ENCODE measurements at regions not wholly inside any gene's neighbourhood (a gene's known extent, or its start where the extent isn't known, plus 50 kb on each side); places are given as distances from the start of the nearest gene placed in this dataset.

- CTCF ChIA-PET (ENCODE audit: partially characterized antibody): no interaction called here
- TF ChIP-seq CHD1 (IDR thresholded peaks at IDR 0.05; ENCODE audit: low read depth, low read length): no peak
- TF ChIP-seq HDAC2 (IDR thresholded peaks at IDR 0.05; ENCODE audit: borderline replicate concordance in 1 of 2, low read depth in 2 of 2, low read length in 2 of 2): no peak
These were observed 1187.0 kb upstream of the SLC10A2 start for GRCh38 chr13:104253063-104253680.

More at GRCh38 chr13:104253063-104253680, 1187.0 kb upstream of the SLC10A2 start:
- no peak overlapping the region for H4K8ac ChIP-seq (ENCODE audit: extremely low read depth, insufficient read depth, low read length)
- H3K36me3 ChIP-seq (ENCODE audit: control insufficient read depth in 2 of 4, insufficient read depth in 4 of 4, low read length in 3 of 4): no peaks in the 10 kb centered on the region
- no peak overlapping the region for H2AK5ac ChIP-seq (ENCODE audit: low read depth, low read length)
- no peak for FAIRE-seq
- H2BK120ac ChIP-seq (replicated peaks; ENCODE audit: low read depth, low read length): no peak overlapping the region
- H2BK12ac ChIP-seq (ENCODE audit: low read depth, low read length): no peak overlapping the region
- H3K18ac ChIP-seq (ENCODE audit: extremely low read depth, low read length): no peak overlapping the region
- H3K4me1 ChIP-seq (replicated peaks in 1 of 4; ENCODE audit: control insufficient read depth in 3 of 4, insufficient read depth in 4 of 4, low read length in 3 of 4): peaks cover 0 to 5% (median 1%) of the 10 kb centered on the region in 4 experiments; a peak in 3 of 7 replicates
- H4K5ac ChIP-seq (ENCODE audit: insufficient read length, low read depth, low read length): peak overlapping the region; percentile 75
- no peaks in the 10 kb centered on the region for H3K79me1 ChIP-seq (ENCODE audit: low read depth, low read length)
- POLR2A ChIA-PET (ENCODE audit: partially characterized antibody): no interaction called here
- peak overlapping the region; percentile 42 for H4K91ac ChIP-seq (replicated peaks; ENCODE audit: insufficient read length, low read length)
- H3K27me3 ChIP-seq (replicated peaks in 1 of 4; ENCODE audit: control insufficient read depth in 3 of 4, extremely low read depth in 1 of 4, insufficient read depth in 3 of 4, low read length in 3 of 4): no peaks in the 10 kb centered on the region
- no peak overlapping the region for H3K4ac ChIP-seq (replicated peaks; ENCODE audit: insufficient read length, low read depth, low read length)
- no peaks in the 10 kb centered on the region for H3K9me3 ChIP-seq (ENCODE audit: insufficient read depth in 2 of 2, low read depth in 1 of 2, low read length in 1 of 2)
- no peak overlapping the region for H2AFZ ChIP-seq (ENCODE audit: low read length)
- no peaks in the 10 kb centered on the region for H4K20me1 ChIP-seq (replicated peaks in 1 of 2; ENCODE audit: control insufficient read depth in 1 of 2, insufficient read depth in 2 of 2, low read length in 2 of 2)
- H3K79me2 ChIP-seq (ENCODE audit: control insufficient read depth in 1 of 2, insufficient read depth in 2 of 2, low read length in 2 of 2): no peaks in the 10 kb centered on the region
- H2BK15ac ChIP-seq (ENCODE audit: low read length): no peak overlapping the region
- H3K14ac ChIP-seq (ENCODE audit: insufficient read length): no peak overlapping the region
- H3K27ac ChIP-seq (ENCODE audit: low read depth, low read length): peak overlapping the region; percentile 12; the same call in 1 of the 2 replicates
- H3K23ac ChIP-seq (ENCODE audit: insufficient read length): no peak overlapping the region
- peak overlapping the region in 1 of 2 experiments; percentile 46; a peak in 1 of 4 replicates for H3K4me2 ChIP-seq (ENCODE audit: insufficient read depth in 1 of 2, low read depth in 2 of 2, low read length in 2 of 2)
- H3K9ac ChIP-seq (replicated peaks in 1 of 4; ENCODE audit: extremely low read depth in 1 of 4, low read depth in 3 of 4, low read length in 3 of 4): no peak overlapping the region
- no peak overlapping the region for H3K56ac ChIP-seq (replicated peaks; ENCODE audit: insufficient read length, low read depth, low read length)
- WGBS, 2 experiments (ENCODE audit: extremely low coverage in 1 of 2, insufficient coverage in 1 of 2, insufficient read length in 1 of 2, insufficient replicate concordance in 2 of 2, low coverage in 1 of 2, low lambda C conversion rate in 2 of 2, missing lambda C conversion rate in 1 of 2): 50% methylated on average over 5 of the region's 5 CpGs; no CpG with 5 or more reads in 1 of the 2 experiments
- no peak overlapping the region for H2BK5ac ChIP-seq (ENCODE audit: low read depth, low read length)
- DNase-seq (ENCODE audit: low read depth in 1 of 2, low spot score in 2 of 2): no peak
- H3K23me2 ChIP-seq (ENCODE audit: low read depth, low read length): no peaks in the 10 kb centered on the region
- peak overlapping the region in 1 of 4 experiments; percentile 19; a peak in 1 of 8 replicates for H3K4me3 ChIP-seq (ENCODE audit: extremely low read depth in 1 of 4, insufficient read depth in 2 of 4, low read depth in 3 of 4, low read length in 4 of 4)
- no peak overlapping the region for H2BK20ac ChIP-seq (ENCODE audit: low read length)
